ENCODE measurements at regions not wholly inside any gene's neighbourhood (a gene's known extent, or its start where the extent isn't known, plus 50 kb on each side); places are given as distances from the start of the nearest gene placed in this dataset.

- TF ChIP-seq CTCF (IDR thresholded peaks at IDR 0.05) (no peak), EZH2 (IDR thresholded peaks at IDR 0.05; ENCODE audit: borderline replicate concordance, insufficient read depth, low read depth, low read length, poor library complexity, severe bottlenecking) (no peak)
Observed at GRCh38 chr20:52757411-52757810, 214.7 kb upstream of the TSHZ2 start.
